Cardiac fibroblast (primary cell): ENCODE measurements at regions not wholly inside any gene's neighbourhood (a gene's known extent, or its start where the extent isn't known, plus 50 kb on each side); places are given as distances from the start of the nearest gene placed in this dataset.

Experiments used
- DNase-seq, 2 donors: peaks; one replicate each; pipeline versions ENCODE4 v3.0.0 to v3.0.0-alpha.2; 2010; ENCODE audit warnings: low read depth in 2 of 2
- H3K4me3 ChIP-seq, 2 donors: replicated peaks in 1 of 2; 1 replicate in 1 of 2; 2 replicates in 1 of 2; pipeline ENCODE4 v1.5.1; 2011; ENCODE audit warnings: low read depth in 2 of 2, low read length in 2 of 2, mild to moderate bottlenecking in 2 of 2, moderate library complexity in 1 of 2
- TF ChIP-seq, protein P1 (sequence below): IDR thresholded peaks from one replicate; pipeline ENCODE4 v1.5.1; 2011; ENCODE audit warnings: low read depth, mild to moderate bottlenecking, low read length, inconsistent platforms

DNA sequence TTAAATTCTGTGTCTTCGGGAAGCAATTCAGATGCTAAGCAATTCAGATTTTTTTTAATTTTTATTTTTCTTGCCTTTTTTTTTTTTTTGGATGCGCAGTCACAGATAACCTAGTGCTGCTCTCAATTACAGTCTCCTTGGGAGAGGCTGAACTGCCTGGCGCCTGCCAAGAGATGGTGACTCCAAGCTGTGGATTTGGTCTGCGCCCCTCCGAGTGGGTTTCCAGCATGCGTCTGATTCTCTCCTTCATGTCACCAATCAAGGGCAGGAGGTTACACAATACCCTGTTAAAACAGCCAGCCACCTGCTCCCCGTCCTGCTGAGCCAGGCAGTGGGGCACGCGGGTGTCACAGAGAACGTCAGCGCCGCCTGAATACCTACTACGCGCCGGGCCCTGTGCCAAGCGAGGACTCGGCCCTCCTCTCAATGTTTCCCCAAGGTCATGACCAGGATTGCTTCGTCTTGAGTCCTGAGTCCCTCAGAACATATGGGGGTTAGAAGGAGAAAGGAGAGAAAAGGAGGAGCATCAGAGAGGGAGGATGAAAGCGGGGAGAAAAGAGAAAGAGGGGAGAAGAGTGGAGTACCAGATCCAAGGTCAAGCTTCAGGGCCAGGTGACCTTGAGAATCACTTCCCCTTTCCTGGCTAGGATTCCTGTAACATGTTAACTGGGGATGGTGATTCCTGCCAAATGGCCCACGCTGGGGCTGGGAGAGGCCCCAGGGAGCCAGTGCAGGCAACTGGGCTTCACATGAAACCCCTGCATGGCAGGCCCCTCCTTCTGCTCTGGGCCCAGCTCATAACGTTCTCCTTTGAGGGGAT, 213.6 kb downstream of the URI1 start:
- H3K4me3 ChIP-seq = no peak overlapping the region
- no peak for DNase-seq
- TF ChIP-seq, protein P1, sequence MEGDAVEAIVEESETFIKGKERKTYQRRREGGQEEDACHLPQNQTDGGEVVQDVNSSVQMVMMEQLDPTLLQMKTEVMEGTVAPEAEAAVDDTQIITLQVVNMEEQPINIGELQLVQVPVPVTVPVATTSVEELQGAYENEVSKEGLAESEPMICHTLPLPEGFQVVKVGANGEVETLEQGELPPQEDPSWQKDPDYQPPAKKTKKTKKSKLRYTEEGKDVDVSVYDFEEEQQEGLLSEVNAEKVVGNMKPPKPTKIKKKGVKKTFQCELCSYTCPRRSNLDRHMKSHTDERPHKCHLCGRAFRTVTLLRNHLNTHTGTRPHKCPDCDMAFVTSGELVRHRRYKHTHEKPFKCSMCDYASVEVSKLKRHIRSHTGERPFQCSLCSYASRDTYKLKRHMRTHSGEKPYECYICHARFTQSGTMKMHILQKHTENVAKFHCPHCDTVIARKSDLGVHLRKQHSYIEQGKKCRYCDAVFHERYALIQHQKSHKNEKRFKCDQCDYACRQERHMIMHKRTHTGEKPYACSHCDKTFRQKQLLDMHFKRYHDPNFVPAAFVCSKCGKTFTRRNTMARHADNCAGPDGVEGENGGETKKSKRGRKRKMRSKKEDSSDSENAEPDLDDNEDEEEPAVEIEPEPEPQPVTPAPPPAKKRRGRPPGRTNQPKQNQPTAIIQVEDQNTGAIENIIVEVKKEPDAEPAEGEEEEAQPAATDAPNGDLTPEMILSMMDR = no peak

DNA sequence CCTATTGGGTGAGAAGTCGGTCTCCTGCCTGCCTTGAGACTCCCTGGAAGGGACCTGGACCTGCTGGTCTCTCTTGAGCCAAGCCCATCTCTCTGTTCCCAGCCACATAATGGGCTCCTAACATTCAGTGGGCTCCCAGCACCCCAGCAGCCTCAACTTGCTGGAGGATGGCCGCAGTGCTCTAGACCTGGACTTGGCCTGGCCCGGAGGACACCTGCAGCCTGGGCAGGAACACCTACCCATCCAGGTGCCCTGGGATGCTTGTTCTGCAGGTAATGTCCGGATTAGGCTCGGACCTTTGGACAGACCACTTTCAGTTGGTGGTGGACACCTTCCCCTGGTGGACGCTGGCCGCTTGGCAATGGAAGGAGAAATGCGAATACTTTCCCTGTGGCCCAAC, 214.6 kb downstream of the URI1 start:
- no peak for DNase-seq
- TF ChIP-seq, protein P1 = no peak
- H3K4me3 ChIP-seq = no peak overlapping the region

DNA sequence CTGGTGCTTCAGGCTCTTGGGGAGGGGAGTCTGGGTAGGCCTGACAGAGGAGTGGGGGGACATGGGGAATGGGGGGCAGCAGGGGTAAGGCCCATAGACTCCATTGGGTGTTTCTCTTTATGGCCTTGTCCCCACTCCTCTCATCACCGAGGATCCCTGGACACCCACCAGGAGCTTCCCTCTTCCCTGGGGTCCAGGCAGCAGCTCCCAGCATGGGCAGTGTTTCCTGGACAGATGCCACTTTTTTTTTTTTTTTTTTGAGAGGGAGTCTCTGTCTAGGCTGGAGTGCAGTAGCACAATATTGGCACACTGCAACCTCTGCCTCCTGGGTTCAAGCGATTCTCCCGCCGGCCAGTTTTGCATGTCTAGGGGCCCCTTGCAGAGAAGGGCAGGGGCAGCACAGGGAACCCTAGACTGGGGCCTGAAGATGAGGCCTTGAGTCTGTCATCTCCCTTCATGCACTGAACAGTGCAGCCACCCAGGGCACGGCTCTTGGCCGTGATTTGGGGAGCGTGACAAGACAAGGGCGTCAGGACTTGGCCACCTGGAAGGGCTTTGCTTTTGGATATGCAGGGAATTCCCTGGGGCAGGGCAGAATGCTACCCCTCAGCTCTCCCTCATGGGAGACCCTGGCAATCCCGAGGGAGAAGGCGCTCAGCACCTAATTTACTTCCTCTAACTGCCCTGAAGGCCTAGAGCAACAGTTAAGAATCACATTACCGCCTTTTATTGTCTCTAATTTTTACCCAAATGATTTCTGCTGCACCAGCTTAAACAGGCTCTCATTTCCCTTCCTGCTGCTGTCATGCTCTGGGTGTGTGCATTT, 213.9 kb upstream of the ZNF536 start:
- DNase-seq = no peak
- TF ChIP-seq, protein P1 = no peak

GRCh38 chr19:30158893-30159245, 213.3 kb upstream of the ZNF536 start:
- no peak overlapping the region for H3K4me3 ChIP-seq
- TF ChIP-seq, protein P1 = no peak
- DNase-seq = no peak

More for the DNA sequence above, 213.9 kb upstream of the ZNF536 start:
- H3K4me3 ChIP-seq = no peak overlapping the region

DNA sequence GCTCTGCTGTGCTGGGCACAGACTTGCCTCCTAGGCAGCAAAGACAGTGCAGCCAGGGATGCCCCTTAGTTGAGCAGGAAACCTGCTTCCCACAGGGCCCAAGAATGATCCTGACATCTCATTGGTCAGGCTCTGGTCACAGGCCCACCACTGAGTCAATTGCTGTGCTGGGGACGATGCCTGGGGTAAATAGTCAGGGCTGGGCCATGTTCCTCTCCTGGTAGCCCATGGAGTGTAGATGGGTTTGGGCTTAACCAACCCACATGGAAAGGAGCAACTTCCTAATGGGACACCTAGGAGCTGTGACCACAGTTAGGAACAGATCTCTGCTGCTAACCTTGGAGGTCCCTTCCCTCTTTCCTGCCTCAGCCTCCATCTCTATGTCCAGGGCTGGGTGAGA, 212.5 kb upstream of the ZNF536 start:
- no peak for DNase-seq
- no peak overlapping the region for H3K4me3 ChIP-seq
- TF ChIP-seq, protein P1 = no peak

- DNase-seq = no peak
- no peak overlapping the region for H3K4me3 ChIP-seq
- TF ChIP-seq, protein P1 = no peak
These were observed 211.8 kb upstream of the ZNF536 start for GRCh38 chr19:30160426-30160825.
